ENCODE measurements at regions not wholly inside any gene's neighbourhood (a gene's known extent, or its start where the extent isn't known, plus 50 kb on each side); places are given as distances from the start of the nearest gene placed in this dataset.

DNA sequence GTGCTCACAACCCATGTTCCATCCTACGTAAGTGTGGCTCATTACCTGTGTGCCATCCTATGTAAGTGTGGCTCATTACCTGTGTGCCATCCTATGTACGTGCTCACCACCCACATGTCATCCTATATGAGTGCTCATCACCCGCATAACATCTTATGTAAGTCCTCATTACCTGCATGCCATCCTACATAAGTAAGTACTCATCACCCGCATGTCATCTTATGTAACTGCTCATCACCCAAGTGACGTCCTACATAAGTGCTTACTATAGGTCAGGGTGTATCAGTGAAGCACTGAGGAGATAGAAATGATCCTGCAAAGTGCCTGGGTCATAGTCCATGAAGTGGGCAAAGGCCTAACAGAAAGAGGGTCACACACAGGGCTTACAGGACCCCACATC is 93.1 kb downstream of the AXIN2 start:
- TF ChIP-seq, protein P1, sequence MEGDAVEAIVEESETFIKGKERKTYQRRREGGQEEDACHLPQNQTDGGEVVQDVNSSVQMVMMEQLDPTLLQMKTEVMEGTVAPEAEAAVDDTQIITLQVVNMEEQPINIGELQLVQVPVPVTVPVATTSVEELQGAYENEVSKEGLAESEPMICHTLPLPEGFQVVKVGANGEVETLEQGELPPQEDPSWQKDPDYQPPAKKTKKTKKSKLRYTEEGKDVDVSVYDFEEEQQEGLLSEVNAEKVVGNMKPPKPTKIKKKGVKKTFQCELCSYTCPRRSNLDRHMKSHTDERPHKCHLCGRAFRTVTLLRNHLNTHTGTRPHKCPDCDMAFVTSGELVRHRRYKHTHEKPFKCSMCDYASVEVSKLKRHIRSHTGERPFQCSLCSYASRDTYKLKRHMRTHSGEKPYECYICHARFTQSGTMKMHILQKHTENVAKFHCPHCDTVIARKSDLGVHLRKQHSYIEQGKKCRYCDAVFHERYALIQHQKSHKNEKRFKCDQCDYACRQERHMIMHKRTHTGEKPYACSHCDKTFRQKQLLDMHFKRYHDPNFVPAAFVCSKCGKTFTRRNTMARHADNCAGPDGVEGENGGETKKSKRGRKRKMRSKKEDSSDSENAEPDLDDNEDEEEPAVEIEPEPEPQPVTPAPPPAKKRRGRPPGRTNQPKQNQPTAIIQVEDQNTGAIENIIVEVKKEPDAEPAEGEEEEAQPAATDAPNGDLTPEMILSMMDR (IDR thresholded peaks at IDR 0.05), result no peak
- no peak for TF ChIP-seq ZFX (IDR thresholded peaks at IDR 0.05; ENCODE audit: borderline replicate concordance)

Data from 22Rv1 (cell line).